PC-3 (cell line): ENCODE measurements at regions not wholly inside any gene's neighbourhood (a gene's known extent, or its start where the extent isn't known, plus 50 kb on each side); places are given as distances from the start of the nearest gene placed in this dataset.

Experiments used
- ATAC-seq: fragments of 200-7000 bp; cut with Tn5 transposase; 2 replicates; pipeline ENCODE4 v1.9.1; 2020; ENCODE audit warnings: mild to moderate bottlenecking, moderate library complexity
- BruUV-seq: library from RNA; stranded (reverse); fragments of 400-500 nt; replicated peaks from 2 replicates; lab custom pipeline; 2021; lab: Mats Ljungman, UMichigan
- CTCF ChIA-PET: fragments of 300-600 bp; sonication (Branson Sonifier 250); formaldehyde crosslinking; loops from one replicate; lab custom pipeline; 2022; ENCODE audit warnings: antibody characterized with exemption; lab: Charles Lee
- POLR2A ChIA-PET: fragments of 300-600 bp; sonication (Branson Sonifier 250); formaldehyde crosslinking; loops from one replicate; lab custom pipeline; 2022; ENCODE audit warnings: antibody characterized with exemption; ENCODE audit not compliant: unreplicated experiment; lab: Charles Lee
- DNase-seq: peaks from one replicate; pipeline ENCODE4 v3.0.0-alpha.2; 2015
- H2AFZ ChIP-seq: fragments of 300-600 bp; sonication (generic); 2 replicates; pipeline ENCODE4 v1.6.0; 2016; ENCODE audit warnings: antibody characterized with exemption, low read length
- H3F3A ChIP-seq: fragments of 300-600 bp; sonication (generic); one replicate; pipeline ENCODE4 v1.6.0; 2017; ENCODE audit warnings: antibody characterized with exemption, low read length, control low read depth, mild to moderate bottlenecking; ENCODE audit not compliant: unreplicated experiment
- H3K27ac ChIP-seq: fragments of 300-600 bp; sonication (generic); 2 replicates; pipeline ENCODE4 v1.5.1; 2016; ENCODE audit warnings: mild to moderate bottlenecking, low read length
- H3K27me3 ChIP-seq: fragments of 300-600 bp; sonication (generic); 2 replicates; pipeline ENCODE4 v1.6.1; 2016; ENCODE audit warnings: low read length, mixed read lengths
- H3K36me3 ChIP-seq: fragments of 300-600 bp; sonication (generic); 2 replicates; pipeline ENCODE4 v1.6.1; 2016; ENCODE audit warnings: low read depth, mixed run types, low read length, mixed read lengths
- H3K4me1 ChIP-seq: fragments of 300-600 bp; sonication (generic); 2 replicates; pipeline ENCODE4 v1.5.1; 2016; ENCODE audit warnings: low read length; ENCODE audit not compliant: insufficient read depth
- H3K4me2 ChIP-seq: fragments of 300-600 bp; sonication (generic); 2 replicates; pipeline ENCODE4 v1.6.0; 2016; ENCODE audit warnings: low read length
- H3K4me3 ChIP-seq: fragments of 300-600 bp; sonication (generic); 2 replicates; pipeline ENCODE4 v1.5.1; 2016; ENCODE audit warnings: mild to moderate bottlenecking, low read length, mixed read lengths
- H3K79me2 ChIP-seq: fragments of 300-600 bp; sonication (generic); 2 replicates; pipeline ENCODE4 v1.6.1; 2017; ENCODE audit warnings: low read length, mixed read lengths
- H3K9ac ChIP-seq: fragments of 300-600 bp; sonication (generic); 2 replicates; pipeline ENCODE4 v1.6.0; 2016; ENCODE audit warnings: mild to moderate bottlenecking, low read length
- H3K9me2 ChIP-seq: fragments of 300-600 bp; sonication (generic); replicated peaks from 2 replicates; pipeline ENCODE4 v1.6.1; 2016; ENCODE audit warnings: mixed run types, low read length, mixed read lengths
- H3K9me3 ChIP-seq: fragments of 300-600 bp; sonication (generic); 2 replicates; pipeline ENCODE4 v1.6.1; 2016; ENCODE audit warnings: low read length, mixed read lengths
- H4K20me1 ChIP-seq: fragments of 300-600 bp; sonication (generic); 2 replicates; pipeline ENCODE4 v1.6.1; 2016; ENCODE audit warnings: low read length, mixed read lengths
- EZH2 ChIP-seq: fragments of 300-600 bp; sonication (generic); IDR thresholded peaks from one replicate; pipeline ENCODE4 v1.6.1; 2017; ENCODE audit warnings: antibody characterized with exemption, mild to moderate bottlenecking, low read length; ENCODE audit not compliant: unreplicated experiment
- EZH2phosphoT487 ChIP-seq: fragments of 300-600 bp; sonication (generic); IDR thresholded peaks from 2 replicates; pipeline ENCODE4 v1.6.1; 2018; ENCODE audit warnings: mild to moderate bottlenecking, antibody characterized with exemption, low read length, borderline replicate concordance
- intact Hi-C: fragments of 100-400 bp; cut with micrococcal nuclease; formaldehyde crosslinking; loops from 2 replicates; pipeline ENCODE4 v1.9.0; 2023
- TF ChIP-seq, protein P1 (sequence below): fragments of 300-600 bp; sonication (generic); conservative IDR thresholded peaks from 2 replicates; pipeline ENCODE4 v1.5.1; 2017; ENCODE audit warnings: antibody characterized with exemption, low read depth, mild to moderate bottlenecking, low read length

DNA sequence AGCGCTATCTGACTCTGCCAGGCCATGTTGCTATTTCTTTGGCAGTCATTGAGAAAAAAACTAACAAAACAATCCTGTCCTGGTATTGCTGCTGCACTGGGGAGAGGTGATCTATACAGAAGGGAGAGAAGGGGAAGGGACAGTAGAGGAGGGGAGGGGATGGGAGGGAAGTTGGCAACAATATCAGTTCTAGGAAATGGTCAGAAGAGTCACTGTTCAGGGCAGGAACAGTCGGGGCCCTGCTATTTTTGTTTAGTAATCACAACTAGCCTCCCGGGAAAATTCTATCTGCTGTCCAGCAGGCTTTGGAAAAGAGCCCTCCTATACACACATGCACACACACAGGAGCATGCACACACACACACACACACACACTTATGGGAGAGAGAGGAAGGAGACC lies 142.3 kb upstream of the CARMIL1 start:
- ChIA-PET CTCF (no interaction called here), POLR2A (no interaction called here)
- no peak overlapping the region for H3K4me2 ChIP-seq
- no peaks in the 10 kb centered on the region for H3F3A ChIP-seq
- intact Hi-C loops: no loop called here
- H4K20me1 ChIP-seq: no peaks in the 10 kb centered on the region
- peaks cover 4% of the 10 kb centered on the region; the same call in 1 of the 2 replicates for H3K36me3 ChIP-seq
- H3K27ac ChIP-seq: no peak overlapping the region
- H3K9ac ChIP-seq: no peak overlapping the region
- TF ChIP-seq, protein P1, sequence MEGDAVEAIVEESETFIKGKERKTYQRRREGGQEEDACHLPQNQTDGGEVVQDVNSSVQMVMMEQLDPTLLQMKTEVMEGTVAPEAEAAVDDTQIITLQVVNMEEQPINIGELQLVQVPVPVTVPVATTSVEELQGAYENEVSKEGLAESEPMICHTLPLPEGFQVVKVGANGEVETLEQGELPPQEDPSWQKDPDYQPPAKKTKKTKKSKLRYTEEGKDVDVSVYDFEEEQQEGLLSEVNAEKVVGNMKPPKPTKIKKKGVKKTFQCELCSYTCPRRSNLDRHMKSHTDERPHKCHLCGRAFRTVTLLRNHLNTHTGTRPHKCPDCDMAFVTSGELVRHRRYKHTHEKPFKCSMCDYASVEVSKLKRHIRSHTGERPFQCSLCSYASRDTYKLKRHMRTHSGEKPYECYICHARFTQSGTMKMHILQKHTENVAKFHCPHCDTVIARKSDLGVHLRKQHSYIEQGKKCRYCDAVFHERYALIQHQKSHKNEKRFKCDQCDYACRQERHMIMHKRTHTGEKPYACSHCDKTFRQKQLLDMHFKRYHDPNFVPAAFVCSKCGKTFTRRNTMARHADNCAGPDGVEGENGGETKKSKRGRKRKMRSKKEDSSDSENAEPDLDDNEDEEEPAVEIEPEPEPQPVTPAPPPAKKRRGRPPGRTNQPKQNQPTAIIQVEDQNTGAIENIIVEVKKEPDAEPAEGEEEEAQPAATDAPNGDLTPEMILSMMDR: no peak
- TF ChIP-seq EZH2 (no peak), EZH2phosphoT487 (no peak)
- H2AFZ ChIP-seq: no peak overlapping the region
- H3K79me2 ChIP-seq: no peaks in the 10 kb centered on the region
- no peaks in the 10 kb centered on the region for H3K9me2 ChIP-seq
- peaks cover 26% of the 10 kb centered on the region; the same call in 1 of the 2 replicates for H3K9me3 ChIP-seq
- H3K27me3 ChIP-seq: no peaks in the 10 kb centered on the region
- no peaks in the 10 kb centered on the region; the same call in 1 of the 2 replicates for H3K4me1 ChIP-seq
- no peak for ATAC-seq
- DNase-seq: no peak
- BruUV-seq: no TSS peak
- H3K4me3 ChIP-seq: no peak overlapping the region

DNA sequence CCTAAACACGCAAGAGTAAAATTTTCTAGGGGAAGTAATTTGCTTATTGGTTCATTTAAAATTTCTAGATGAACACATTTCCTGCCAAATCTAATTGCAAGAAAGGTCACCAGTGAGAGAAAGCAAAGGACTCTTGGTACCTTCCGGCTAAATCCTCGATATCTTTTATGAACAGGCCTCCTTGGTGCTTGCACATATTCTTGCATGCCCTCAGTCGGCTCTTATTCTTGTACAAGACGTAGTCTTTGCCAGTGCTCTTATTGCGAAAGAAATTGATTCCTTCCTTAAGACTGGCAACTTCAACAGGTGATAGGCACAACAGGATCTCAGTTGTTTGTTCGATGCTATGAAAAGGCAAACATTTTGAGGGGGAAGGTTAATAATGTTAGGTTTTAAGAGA lies 141.7 kb upstream of the CARMIL1 start:
- H3K9ac ChIP-seq: no peak overlapping the region
- no peaks in the 10 kb centered on the region for H3K27me3 ChIP-seq
- no peak overlapping the region for H3K4me3 ChIP-seq
- peak overlapping the region; percentile 94 for H2AFZ ChIP-seq
- no peaks in the 10 kb centered on the region for H3K9me2 ChIP-seq
- ChIA-PET CTCF (interaction anchor here (0.6 kb wide), 2 partner anchors 316 to 353 kb away, joined by 3 read pairs; no protein-coding TSS in a partner anchor), POLR2A (no interaction called here)
- no peak overlapping the region for H3K27ac ChIP-seq
- no TSS peak for BruUV-seq
- DNase-seq: no peak
- no peaks in the 10 kb centered on the region; the same call in 1 of the 2 replicates for H3K4me1 ChIP-seq
- intact Hi-C loops: no loop called here
- TF ChIP-seq EZH2 (no peak), EZH2phosphoT487 (no peak)
- TF ChIP-seq, protein P1: no peak
- peaks cover 4% of the 10 kb centered on the region; the same call in 1 of the 2 replicates for H3K36me3 ChIP-seq
- no peaks in the 10 kb centered on the region for H4K20me1 ChIP-seq
- H3F3A ChIP-seq: no peaks in the 10 kb centered on the region
- peak overlapping the region; percentile 89; the same call in 1 of the 2 replicates for H3K4me2 ChIP-seq
- ATAC-seq: no peak
- no peaks in the 10 kb centered on the region for H3K79me2 ChIP-seq
- peaks cover 23% of the 10 kb centered on the region; the same call in 1 of the 2 replicates for H3K9me3 ChIP-seq

DNA sequence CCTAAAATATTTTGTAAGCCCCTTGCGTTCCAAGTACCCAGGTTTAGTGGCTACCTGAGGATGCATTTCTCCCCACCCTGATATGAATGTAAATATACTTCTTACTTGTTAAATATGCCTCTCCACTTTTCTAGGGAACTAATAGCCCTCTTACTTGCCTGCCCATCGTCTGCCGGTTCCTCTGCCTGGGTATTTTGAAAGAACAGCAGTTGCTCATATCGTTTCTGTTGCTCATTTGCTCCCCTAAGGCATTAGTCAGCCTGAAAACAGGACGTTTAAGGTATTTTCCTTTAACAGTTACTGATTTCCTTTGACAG lies 141.3 kb upstream of the CARMIL1 start:
- peaks cover 4% of the 10 kb centered on the region; the same call in 1 of the 2 replicates for H3K36me3 ChIP-seq
- intact Hi-C loops: loop anchor here (2.0 kb wide), 2 partner anchors 37 to 85 kb away; no protein-coding TSS in a partner anchor
- H3K79me2 ChIP-seq: no peaks in the 10 kb centered on the region
- no peaks in the 10 kb centered on the region for H4K20me1 ChIP-seq
- DNase-seq (no peak), ATAC-seq (no peak)
- ChIA-PET POLR2A (no interaction called here), CTCF (interaction anchor here (0.6 kb wide), 2 partner anchors 315 to 352 kb away, joined by 3 read pairs; no protein-coding TSS in a partner anchor)
- TF ChIP-seq, protein P1: no peak
- TF ChIP-seq EZH2phosphoT487: no peak
- TF ChIP-seq EZH2: no peak
- H3K4me3 ChIP-seq: peak overlapping the region; percentile 69
- no peaks in the 10 kb centered on the region for H3F3A ChIP-seq
- no peaks in the 10 kb centered on the region for H3K27me3 ChIP-seq
- no peak overlapping the region for H3K27ac ChIP-seq
- no peaks in the 10 kb centered on the region for H3K9me2 ChIP-seq
- peaks cover 19% of the 10 kb centered on the region; the same call in 1 of the 2 replicates for H3K9me3 ChIP-seq
- peak overlapping the region; percentile 94 for H2AFZ ChIP-seq
- peak overlapping the region; percentile 89 for H3K4me2 ChIP-seq
- no peak overlapping the region for H3K9ac ChIP-seq
- no peaks in the 10 kb centered on the region; the same call in 1 of the 2 replicates for H3K4me1 ChIP-seq
- BruUV-seq: no TSS peak
